T-cell (primary cell): ENCODE measurements at regions not wholly inside any gene's neighbourhood (a gene's known extent, or its start where the extent isn't known, plus 50 kb on each side); places are given as distances from the start of the nearest gene placed in this dataset.

Source experiments
- ATAC-seq, 4 experiments: fragments of 200-7000 bp in 3 of 4; fragments of 150-1000 bp in 1 of 4; cut with Tn5 transposase; replicated peaks in 1 of 4; 1 replicate in 3 of 4; 2 replicates in 1 of 4; pipeline ENCODE4 v1.10.0; 2021; ENCODE audit warnings: moderate library complexity in 3 of 4, mild to moderate bottlenecking in 2 of 4, moderate number of reproducible peaks in 1 of 4
- CTCF ChIA-PET, 2 donors: fragments of 300-600 bp; sonication (Branson Sonifier 250); formaldehyde crosslinking; loops; one replicate each; lab custom pipeline; 2022; ENCODE audit warnings: antibody characterized with exemption in 2 of 2; lab: Charles Lee
- POLR2A ChIA-PET, 2 donors: fragments of 300-600 bp; sonication (Branson Sonifier 250); formaldehyde crosslinking; loops; one replicate each; lab custom pipeline; 2022; ENCODE audit warnings: antibody characterized with exemption in 2 of 2; lab: Charles Lee
- DNase-seq, 35 experiments: peaks; one replicate each; pipeline versions ENCODE4 v3.0.0 to v3.0.0-alpha.2; 2013 to 2023
- H3K27ac ChIP-seq: one replicate; pipeline ENCODE4 v1.5.1; 2013; ENCODE audit warnings: low read length
- H3K27me3 ChIP-seq, 2 experiments: replicated peaks in 1 of 2; 1 replicate in 1 of 2; 2 replicates in 1 of 2; pipeline versions ENCODE4 v1.6.1 to v1.7.0; 2013; ENCODE audit warnings: low read length in 1 of 2, mixed read lengths in 1 of 2; ENCODE audit not compliant: control insufficient read depth in 2 of 2, insufficient read depth in 2 of 2; ENCODE audit errors: extremely low read depth in 1 of 2
- H3K36me3 ChIP-seq, 2 donors: 1 replicate in 1 of 2; 2 replicates in 1 of 2; pipeline versions ENCODE4 v1.6.1 to v1.7.0; 2013; ENCODE audit warnings: low read length in 1 of 2; ENCODE audit not compliant: control insufficient read depth in 2 of 2, insufficient read depth in 1 of 2; ENCODE audit errors: extremely low read depth in 1 of 2
- H3K4me1 ChIP-seq, 2 experiments: 1 replicate in 1 of 2; 2 replicates in 1 of 2; pipeline versions ENCODE4 v1.6.1 to v1.7.0; 2013; ENCODE audit warnings: low read length in 2 of 2, mixed read lengths in 1 of 2; ENCODE audit not compliant: insufficient read depth in 2 of 2, control insufficient read depth in 1 of 2; ENCODE audit errors: extremely low read depth in 1 of 2
- H3K4me3 ChIP-seq, 2 donors: 1 replicate in 1 of 2; 2 replicates in 1 of 2; pipeline versions ENCODE4 v1.5.1 to v1.7.0; 2013; ENCODE audit warnings: mild to moderate bottlenecking in 2 of 2, low read length in 1 of 2, moderate library complexity in 1 of 2; ENCODE audit not compliant: control insufficient read depth in 1 of 2; ENCODE audit errors: extremely low read depth in 1 of 2
- H3K9me3 ChIP-seq: 2 replicates; pipeline ENCODE4 v1.7.0; 2013
- H3K27ac Mint-ChIP-seq, 2 donors: one replicate each; pipeline ENCODE4 v1.8.0; 2020 to 2021; ENCODE audit warnings: mild to moderate bottlenecking in 2 of 2, mixed read lengths in 2 of 2
- H3K27me3 Mint-ChIP-seq, 2 donors: one replicate each; pipeline ENCODE4 v1.8.0; 2021 to 2022; ENCODE audit warnings: mixed read lengths in 2 of 2
- H3K36me3 Mint-ChIP-seq: one replicate; pipeline ENCODE4 v1.8.0; 2021; ENCODE audit warnings: mixed read lengths
- H3K4me1 Mint-ChIP-seq, 3 donors: one replicate each; pipeline ENCODE4 v1.8.0; 2020 to 2022; ENCODE audit warnings: mixed read lengths in 3 of 3, mild to moderate bottlenecking in 1 of 3
- H3K4me3 Mint-ChIP-seq, 3 donors: one replicate each; pipeline ENCODE4 v1.8.0; 2020 to 2022; ENCODE audit warnings: mild to moderate bottlenecking in 3 of 3, mixed read lengths in 3 of 3, moderate library complexity in 3 of 3
- H3K9me3 Mint-ChIP-seq, 3 donors: one replicate each; pipeline ENCODE4 v1.8.0; 2020 to 2022; ENCODE audit warnings: mixed read lengths in 3 of 3
- WGBS: methylation state at CpG from one replicate; pipeline ENCODE4 v1.1.5; 2013; ENCODE audit warnings: missing lambda C conversion rate; ENCODE audit not compliant: insufficient coverage; 5-methylcytosine and 5-hydroxymethylcytosine counted together

DNA sequence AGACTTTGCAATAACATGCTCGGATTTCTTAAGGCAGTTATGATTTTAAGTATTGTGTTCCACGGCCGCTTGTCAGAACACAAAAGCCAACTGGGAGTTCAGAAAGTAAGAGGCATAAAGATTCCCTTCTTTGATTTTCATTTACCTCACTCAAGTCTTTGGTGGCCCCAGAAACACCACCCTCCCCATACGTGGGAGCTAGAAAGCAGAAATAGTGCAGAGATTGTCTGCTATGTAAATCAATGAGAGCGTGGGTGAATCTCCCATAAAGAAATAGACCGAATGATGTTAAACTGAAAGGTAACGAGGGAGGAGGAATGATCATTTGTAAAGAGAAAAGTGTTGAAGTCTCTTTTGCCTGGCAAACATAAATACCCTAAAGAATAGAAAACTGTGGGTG, 322.1 kb upstream of the ETAA1 start:
- Histone ChIP-seq H3K36me3 (no peaks in the 10 kb centered on the region), H3K4me1 (no peaks in the 10 kb centered on the region), H3K4me3 (no peak overlapping the region), H3K27ac (no peak overlapping the region), H3K27me3 (no peaks in the 10 kb centered on the region), H3K9me3 (no peaks in the 10 kb centered on the region)
- no CpG with 5 or more reads among the region's 7 CpGs for WGBS
- H3K4me3 Mint-ChIP-seq, result no peak overlapping the region
- H3K27me3 Mint-ChIP-seq, result no peaks in the 10 kb centered on the region
- ChIA-PET CTCF (no interaction called here), POLR2A (no interaction called here)
- DNase-seq (no peak), ATAC-seq (no peak)
- H3K27ac Mint-ChIP-seq, result no peak overlapping the region
- peaks cover 0 to 19% (median 7%) of the 10 kb centered on the region in 3 donors for H3K9me3 Mint-ChIP-seq
- H3K4me1 Mint-ChIP-seq, result no peaks in the 10 kb centered on the region
- H3K36me3 Mint-ChIP-seq, result no peaks in the 10 kb centered on the region

- H3K36me3 ChIP-seq, result no peaks in the 10 kb centered on the region
- no peaks in the 10 kb centered on the region for H3K4me1 ChIP-seq
- no peak for DNase-seq
- Mint-ChIP-seq H3K4me1 (no peaks in the 10 kb centered on the region), H3K4me3 (no peak overlapping the region), H3K27me3 (no peaks in the 10 kb centered on the region), H3K27ac (no peak overlapping the region), H3K9me3 (peaks cover 0 to 18% (median 7%) of the 10 kb centered on the region in 3 donors), H3K36me3 (no peaks in the 10 kb centered on the region)
- no peak overlapping the region for H3K27ac ChIP-seq
- H3K9me3 ChIP-seq, result no peaks in the 10 kb centered on the region
- CTCF ChIA-PET, result no interaction called here
- no CpG with 5 or more reads among the region's 3 CpGs for WGBS
- no peak for ATAC-seq
- H3K27me3 ChIP-seq, result no peaks in the 10 kb centered on the region
- H3K4me3 ChIP-seq, result no peak overlapping the region
- POLR2A ChIA-PET, result interaction anchor here in 1 of 2 donors (0.6 kb wide), 1 partner anchor 44 kb away, joined by 3 read pairs; no protein-coding TSS in a partner anchor
Observed at GRCh38 chr2:67075530-67076238, 321.4 kb upstream of the ETAA1 start.

GRCh38 chr2:67076239-67076624, 320.9 kb upstream of the ETAA1 start:
- peaks cover 0 to 23% (median 7%) of the 10 kb centered on the region in 3 donors for H3K9me3 Mint-ChIP-seq
- no peaks in the 10 kb centered on the region for H3K36me3 Mint-ChIP-seq
- no peaks in the 10 kb centered on the region for H3K4me1 ChIP-seq
- WGBS, result no CpG with 5 or more reads among the region's 1 CpG
- H3K36me3 ChIP-seq, result no peaks in the 10 kb centered on the region
- H3K27me3 Mint-ChIP-seq, result no peaks in the 10 kb centered on the region
- H3K4me3 Mint-ChIP-seq, result no peak overlapping the region
- H3K27ac Mint-ChIP-seq, result no peak overlapping the region
- ATAC-seq (no peak), DNase-seq (no peak)
- no peak overlapping the region for H3K27ac ChIP-seq
- no peaks in the 10 kb centered on the region for H3K27me3 ChIP-seq
- CTCF ChIA-PET, result no interaction called here
- H3K4me1 Mint-ChIP-seq, result no peaks in the 10 kb centered on the region
- no peaks in the 10 kb centered on the region for H3K9me3 ChIP-seq
- no peak overlapping the region for H3K4me3 ChIP-seq
- POLR2A ChIA-PET, result no interaction called here

GRCh38 chr2:67079729-67080128, 317.4 kb upstream of the ETAA1 start:
- no peaks in the 10 kb centered on the region for H3K27me3 ChIP-seq
- Mint-ChIP-seq H3K27me3 (no peaks in the 10 kb centered on the region), H3K36me3 (no peaks in the 10 kb centered on the region), H3K9me3 (peaks cover 0 to 8% (median 0%) of the 10 kb centered on the region in 3 donors), H3K4me1 (no peaks in the 10 kb centered on the region), H3K27ac (no peak overlapping the region), H3K4me3 (no peak overlapping the region)
- no peak overlapping the region for H3K27ac ChIP-seq
- H3K9me3 ChIP-seq, result no peaks in the 10 kb centered on the region
- H3K36me3 ChIP-seq, result no peaks in the 10 kb centered on the region
- no peak overlapping the region for H3K4me3 ChIP-seq
- CTCF ChIA-PET, result no interaction called here
- ATAC-seq, result no peak
- WGBS, result no CpG with 5 or more reads among the region's 3 CpGs
- no peaks in the 10 kb centered on the region for H3K4me1 ChIP-seq
- no peak for DNase-seq
- POLR2A ChIA-PET, result no interaction called here

GRCh38 chr2:67082813-67083212, 314.3 kb upstream of the ETAA1 start:
- peaks cover 0 to 19% (median 0%) of the 10 kb centered on the region in 3 donors for H3K9me3 Mint-ChIP-seq
- DNase-seq (no peak), ATAC-seq (no peak)
- no peaks in the 10 kb centered on the region for H3K36me3 Mint-ChIP-seq
- no peak overlapping the region for H3K27ac Mint-ChIP-seq
- no peaks in the 10 kb centered on the region for H3K9me3 ChIP-seq
- H3K36me3 ChIP-seq, result no peaks in the 10 kb centered on the region
- CTCF ChIA-PET, result no interaction called here
- no peaks in the 10 kb centered on the region for H3K27me3 Mint-ChIP-seq
- no peaks in the 10 kb centered on the region for H3K4me1 ChIP-seq
- H3K27ac ChIP-seq, result no peak overlapping the region
- no peaks in the 10 kb centered on the region for H3K27me3 ChIP-seq
- no peak overlapping the region for H3K4me3 Mint-ChIP-seq
- POLR2A ChIA-PET, result no interaction called here
- H3K4me1 Mint-ChIP-seq, result no peaks in the 10 kb centered on the region
- H3K4me3 ChIP-seq, result no peak overlapping the region

- Histone ChIP-seq H3K36me3 (no peaks in the 10 kb centered on the region), H3K9me3 (no peaks in the 10 kb centered on the region), H3K27ac (no peak overlapping the region), H3K4me3 (no peak overlapping the region), H3K27me3 (no peaks in the 10 kb centered on the region), H3K4me1 (no peaks in the 10 kb centered on the region)
- no peak overlapping the region for H3K4me3 Mint-ChIP-seq
- no peaks in the 10 kb centered on the region for H3K27me3 Mint-ChIP-seq
- DNase-seq (no peak), ATAC-seq (no peak)
- 100% methylated on average over 1 of the region's 2 CpGs for WGBS
- no peaks in the 10 kb centered on the region for H3K36me3 Mint-ChIP-seq
- H3K4me1 Mint-ChIP-seq, result no peaks in the 10 kb centered on the region
- POLR2A ChIA-PET, result no interaction called here
- CTCF ChIA-PET, result no interaction called here
- no peak overlapping the region for H3K27ac Mint-ChIP-seq
- H3K9me3 Mint-ChIP-seq, result peaks cover 0 to 26% (median 0%) of the 10 kb centered on the region in 3 donors
Observed at GRCh38 chr2:67083951-67084350, 313.2 kb upstream of the ETAA1 start.

DNA sequence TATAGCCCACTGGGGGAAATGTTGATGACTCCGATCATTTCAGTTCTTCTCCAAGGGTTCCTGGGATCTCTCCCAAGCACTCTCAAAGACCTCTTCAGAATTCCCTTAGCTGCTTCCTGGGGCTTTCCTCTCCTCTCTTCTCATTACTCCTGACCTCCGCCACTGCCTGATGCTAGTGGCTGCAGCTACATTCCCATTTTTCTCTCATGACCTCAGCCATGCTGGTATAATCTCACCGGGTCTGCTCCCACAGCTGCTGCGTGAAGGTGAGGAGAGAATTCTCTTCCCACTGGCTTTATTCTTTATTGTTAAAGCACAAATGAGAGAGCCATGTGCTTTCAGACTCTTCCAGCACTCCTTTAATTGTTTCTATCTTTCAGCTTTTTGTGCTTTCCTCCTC, 312.0 kb upstream of the ETAA1 start:
- H3K9me3 Mint-ChIP-seq, result peaks cover 0 to 23% (median 0%) of the 10 kb centered on the region in 3 donors
- no peak for ATAC-seq
- POLR2A ChIA-PET, result no interaction called here

More for the DNA sequence above, 312.0 kb upstream of the ETAA1 start:
- Histone ChIP-seq H3K4me3 (no peak overlapping the region), H3K36me3 (no peaks in the 10 kb centered on the region), H3K27me3 (no peaks in the 10 kb centered on the region), H3K9me3 (no peaks in the 10 kb centered on the region), H3K27ac (no peak overlapping the region), H3K4me1 (no peaks in the 10 kb centered on the region)
- DNase-seq, result no peak
- Mint-ChIP-seq H3K27ac (no peak overlapping the region), H3K36me3 (no peaks in the 10 kb centered on the region), H3K4me3 (no peak overlapping the region), H3K27me3 (no peaks in the 10 kb centered on the region), H3K4me1 (no peaks in the 10 kb centered on the region)
- CTCF ChIA-PET, result no interaction called here
- 100% methylated on average over 1 of the region's 4 CpGs for WGBS
